DOHH2 (cell line): ENCODE measurements at regions not wholly inside any gene's neighbourhood (a gene's known extent, or its start where the extent isn't known, plus 50 kb on each side); places are given as distances from the start of the nearest gene placed in this dataset.
"Not testable (repeated sequence)": the region's sequence is repeated elsewhere in the genome, so short reads cannot be mapped to it uniquely, and the experiment has no call there.

ENCODE experiments used
- H3F3A ChIP-seq: fragments of 200-600 bp; sonication (generic), shearing (Covaris generic); 2 replicates; pipeline ENCODE4 v1.6.0; 2016; ENCODE audit warnings: antibody characterized with exemption, mild to moderate bottlenecking; ENCODE audit not compliant: control insufficient read depth, insufficient read depth
- H3K27ac ChIP-seq: fragments of 200-600 bp; sonication (generic); 2 replicates; pipeline ENCODE4 v1.5.1; 2014; ENCODE audit warnings: low read depth, mild to moderate bottlenecking, low read length, moderate library complexity
- H3K27me3 ChIP-seq: fragments of 200-600 bp; sonication (generic); 2 replicates; pipeline ENCODE4 v1.6.1; 2014; ENCODE audit warnings: mild to moderate bottlenecking, low read length, mixed read lengths; ENCODE audit not compliant: control insufficient read depth
- H3K36me3 ChIP-seq: fragments of 200-600 bp; sonication (generic); 2 replicates; pipeline ENCODE4 v1.6.1; 2014; ENCODE audit warnings: mild to moderate bottlenecking, low read length, moderate library complexity, mixed read lengths; ENCODE audit not compliant: control insufficient read depth
- H3K4me1 ChIP-seq: fragments of 200-600 bp; sonication (generic); 2 replicates; pipeline ENCODE4 v1.6.1; 2014; ENCODE audit warnings: mild to moderate bottlenecking, low read length, mixed read lengths; ENCODE audit not compliant: control insufficient read depth
- H3K4me2 ChIP-seq: fragments of 200-600 bp; sonication (generic); 2 replicates; pipeline ENCODE4 v1.6.0; 2014; ENCODE audit warnings: mild to moderate bottlenecking, low read length, moderate library complexity
- H3K4me3 ChIP-seq: fragments of 200-600 bp; sonication (generic); 2 replicates; pipeline ENCODE4 v1.5.1; 2014; ENCODE audit warnings: mild to moderate bottlenecking, low read length, mixed read lengths
- H3K79me2 ChIP-seq: fragments of 200-600 bp; sonication (generic); 2 replicates; pipeline ENCODE4 v1.6.1; 2014; ENCODE audit warnings: mild to moderate bottlenecking, low read length, mixed read lengths; ENCODE audit not compliant: control insufficient read depth
- H3K9me2 ChIP-seq: fragments of 200-600 bp; sonication (generic); replicated peaks from 2 replicates; pipeline ENCODE4 v1.6.1; 2014; ENCODE audit warnings: mild to moderate bottlenecking, low read length, mixed read lengths; ENCODE audit not compliant: control insufficient read depth
- H3K9me3 ChIP-seq: fragments of 200-600 bp; sonication (generic); 2 replicates; pipeline ENCODE4 v1.6.1; 2014; ENCODE audit warnings: antibody characterized with exemption, low read length, mixed read lengths; ENCODE audit not compliant: control insufficient read depth, insufficient read depth
- H4K20me1 ChIP-seq: fragments of 200-600 bp; sonication (generic); 2 replicates; pipeline ENCODE4 v1.6.0; 2014; ENCODE audit warnings: low read depth, mild to moderate bottlenecking, antibody characterized with exemption, low read length, moderate library complexity; ENCODE audit not compliant: control insufficient read depth, insufficient read depth
- EZH2phosphoT487 ChIP-seq: fragments of 200-600 bp; sonication (generic); IDR thresholded peaks from 2 replicates; pipeline ENCODE4 v1.6.1; 2017; ENCODE audit warnings: borderline replicate concordance, mild to moderate bottlenecking, antibody characterized with exemption, low read length, moderate library complexity, mixed read lengths
- TF ChIP-seq, protein P1 (sequence below): fragments of 200-600 bp; sonication (generic); IDR thresholded peaks from one replicate; pipeline ENCODE4 v1.5.1; 2014; ENCODE audit warnings: antibody characterized with exemption, mild to moderate bottlenecking, low read depth, low read length; ENCODE audit not compliant: poor library complexity, severe bottlenecking

DNA sequence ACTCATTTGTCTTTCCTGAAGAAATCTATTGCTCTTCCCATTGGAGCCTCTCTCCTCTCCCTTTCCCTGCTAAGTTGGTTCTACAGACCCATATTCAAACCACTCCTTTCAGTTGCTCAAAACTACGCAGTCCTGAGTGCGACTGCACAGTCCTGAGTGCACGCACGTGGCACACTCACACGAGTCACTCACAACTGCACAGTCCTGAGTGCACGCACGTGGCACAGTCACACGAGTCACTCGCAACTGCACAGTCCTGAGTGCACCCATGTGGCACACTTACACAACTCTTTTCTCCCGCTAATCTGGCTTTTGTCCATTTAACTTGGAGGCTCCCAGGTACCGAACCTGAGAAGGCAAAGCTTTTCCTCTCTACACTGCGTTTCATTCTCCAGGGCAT is 159.7 kb downstream of the RNASET2 start:
- Histone ChIP-seq H3K4me2 (no peak overlapping the region), H3K9me3 (no peaks in the 10 kb centered on the region), H3K27ac (no peak overlapping the region), H3K36me3 (no peaks in the 10 kb centered on the region), H3K4me1 (no peaks in the 10 kb centered on the region), H3K79me2 (no peaks in the 10 kb centered on the region), H3K9me2 (no peaks in the 10 kb centered on the region), H3K4me3 (no peak overlapping the region), H4K20me1 (no peaks in the 10 kb centered on the region), H3F3A (no peaks in the 10 kb centered on the region), H3K27me3 (no peaks in the 10 kb centered on the region)
- TF ChIP-seq, protein P1, sequence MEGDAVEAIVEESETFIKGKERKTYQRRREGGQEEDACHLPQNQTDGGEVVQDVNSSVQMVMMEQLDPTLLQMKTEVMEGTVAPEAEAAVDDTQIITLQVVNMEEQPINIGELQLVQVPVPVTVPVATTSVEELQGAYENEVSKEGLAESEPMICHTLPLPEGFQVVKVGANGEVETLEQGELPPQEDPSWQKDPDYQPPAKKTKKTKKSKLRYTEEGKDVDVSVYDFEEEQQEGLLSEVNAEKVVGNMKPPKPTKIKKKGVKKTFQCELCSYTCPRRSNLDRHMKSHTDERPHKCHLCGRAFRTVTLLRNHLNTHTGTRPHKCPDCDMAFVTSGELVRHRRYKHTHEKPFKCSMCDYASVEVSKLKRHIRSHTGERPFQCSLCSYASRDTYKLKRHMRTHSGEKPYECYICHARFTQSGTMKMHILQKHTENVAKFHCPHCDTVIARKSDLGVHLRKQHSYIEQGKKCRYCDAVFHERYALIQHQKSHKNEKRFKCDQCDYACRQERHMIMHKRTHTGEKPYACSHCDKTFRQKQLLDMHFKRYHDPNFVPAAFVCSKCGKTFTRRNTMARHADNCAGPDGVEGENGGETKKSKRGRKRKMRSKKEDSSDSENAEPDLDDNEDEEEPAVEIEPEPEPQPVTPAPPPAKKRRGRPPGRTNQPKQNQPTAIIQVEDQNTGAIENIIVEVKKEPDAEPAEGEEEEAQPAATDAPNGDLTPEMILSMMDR = no peak
- no peak for TF ChIP-seq EZH2phosphoT487

DNA sequence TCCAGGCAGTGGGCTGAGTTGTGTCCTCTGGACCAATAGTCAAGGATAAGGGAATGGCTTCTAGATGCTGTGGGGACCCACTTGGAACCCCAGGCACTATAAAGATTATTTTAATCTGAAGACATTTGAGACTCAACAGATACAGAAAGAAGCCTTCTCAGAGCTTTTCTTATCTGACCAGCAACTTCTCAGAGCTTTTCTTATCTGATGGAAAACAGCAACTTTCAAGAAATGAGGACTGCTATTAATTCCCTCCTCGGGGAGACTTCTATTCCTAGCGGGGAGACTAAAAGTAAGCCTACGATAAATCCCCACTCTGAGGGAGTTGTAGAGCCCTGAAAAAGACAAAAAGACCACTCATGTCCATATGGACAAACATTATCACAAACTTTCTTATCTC is 160.5 kb downstream of the RNASET2 start:
- Histone ChIP-seq H3K36me3 (no peaks in the 10 kb centered on the region), H3K4me3 (no peak overlapping the region), H3K9me3 (no peaks in the 10 kb centered on the region), H3K4me2 (no peak overlapping the region), H3F3A (no peaks in the 10 kb centered on the region), H3K27ac (no peak overlapping the region), H4K20me1 (no peaks in the 10 kb centered on the region), H3K9me2 (no peaks in the 10 kb centered on the region), H3K79me2 (no peaks in the 10 kb centered on the region), H3K4me1 (no peaks in the 10 kb centered on the region), H3K27me3 (no peaks in the 10 kb centered on the region)
- TF ChIP-seq, protein P1 = no peak
- TF ChIP-seq EZH2phosphoT487 = no peak

DNA sequence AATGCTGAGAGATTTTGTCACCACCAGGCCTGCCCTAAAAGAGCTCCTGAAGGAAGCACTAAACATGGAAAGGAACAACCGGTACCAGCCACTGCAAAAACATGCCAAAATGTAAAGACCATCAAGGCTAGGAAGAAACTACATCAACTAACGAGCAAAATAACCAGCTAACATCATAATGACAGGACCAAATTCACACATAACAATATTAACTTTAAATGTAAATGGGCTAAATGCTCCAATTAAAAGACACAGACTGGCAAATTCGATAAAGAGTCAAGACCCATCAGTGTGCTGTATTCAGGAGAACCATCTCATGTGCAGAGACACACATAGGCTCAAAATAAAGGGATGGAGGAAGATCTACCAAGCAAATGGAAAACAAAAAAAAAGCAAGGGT is 163.8 kb upstream of the RPS6KA2 start:
- not testable (repeated sequence) for H3K9me2 ChIP-seq, H4K20me1 ChIP-seq, H3K79me2 ChIP-seq, H3K4me2 ChIP-seq, H3K4me1 ChIP-seq, H3F3A ChIP-seq, H3K27me3 ChIP-seq, H3K4me3 ChIP-seq, H3K9me3 ChIP-seq, H3K27ac ChIP-seq, H3K36me3 ChIP-seq

DNA sequence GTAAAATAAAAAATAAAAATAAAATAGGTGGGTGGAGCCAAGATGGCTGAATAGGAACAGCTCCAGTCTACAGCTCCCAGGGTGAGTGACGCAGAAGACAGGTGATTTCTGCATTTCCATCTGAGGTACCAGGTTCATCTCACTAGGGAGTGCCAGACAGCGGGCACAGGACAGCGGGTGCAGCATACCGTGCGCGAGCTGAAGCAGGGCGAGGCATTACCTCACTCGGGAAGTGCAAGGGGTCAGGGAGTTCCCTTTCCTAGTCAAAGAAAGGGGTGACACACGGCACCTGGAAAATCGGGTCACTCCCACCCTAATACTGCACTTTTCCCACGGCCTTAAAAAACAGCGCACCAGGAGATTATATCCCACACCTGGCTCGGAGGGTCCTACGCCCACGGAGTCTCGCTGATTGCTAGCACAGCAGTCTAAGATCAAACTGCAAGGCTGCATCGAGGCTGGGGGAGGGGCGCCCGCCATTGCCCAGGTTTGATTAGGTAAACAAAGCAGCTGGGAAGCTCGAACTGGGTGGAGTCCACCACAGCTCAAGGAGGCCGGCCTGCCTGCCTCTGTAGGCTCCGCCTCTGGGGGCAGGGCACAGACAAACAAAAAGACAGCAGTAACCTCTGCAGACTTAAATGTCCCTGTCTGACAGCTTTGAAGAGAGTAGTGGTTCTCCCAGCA is 161.9 kb upstream of the RPS6KA2 start:
- not testable (repeated sequence) for H4K20me1 ChIP-seq, H3K4me1 ChIP-seq, H3K79me2 ChIP-seq, H3K9me2 ChIP-seq, H3K9me3 ChIP-seq, H3K27me3 ChIP-seq, H3F3A ChIP-seq, H3K36me3 ChIP-seq, H3K4me2 ChIP-seq, H3K4me3 ChIP-seq, H3K27ac ChIP-seq
